GM19240 (cell line): ENCODE measurements at regions not wholly inside any gene's neighbourhood (a gene's known extent, or its start where the extent isn't known, plus 50 kb on each side); places are given as distances from the start of the nearest gene placed in this dataset.

Experiments
- DNase-seq: peaks from one replicate; pipeline ENCODE4 v3.0.0; 2011; ENCODE audit warnings: low spot score; ENCODE audit not compliant: insufficient read length

GRCh38 chr6:156725712-156726111, 51.5 kb upstream of the ARID1B start:
- DNase-seq: no peak

- no peak for DNase-seq
These were observed 56.2 kb upstream of the ARID1B start for GRCh38 chr6:156720691-156721685.

GRCh38 chr6:156719720-156720563, 57.2 kb upstream of the ARID1B start:
- DNase-seq: no peak

- no peak for DNase-seq
These were observed 57.8 kb upstream of the ARID1B start for GRCh38 chr6:156719395-156719719.

GRCh38 chr6:156718647-156719394, 58.4 kb upstream of the ARID1B start:
- no peak for DNase-seq

- DNase-seq: no peak
These were observed 59.6 kb upstream of the ARID1B start for GRCh38 chr6:156717542-156717941.

- DNase-seq: no peak
These were observed 61.3 kb upstream of the ARID1B start for GRCh38 chr6:156715839-156716238.

- no peak for DNase-seq
These were observed 63.6 kb upstream of the ARID1B start for GRCh38 chr6:156713548-156713947.

- no peak for DNase-seq
These were observed 66.7 kb upstream of the ARID1B start for GRCh38 chr6:156710479-156710878.

GRCh38 chr6:156707818-156708217, 69.4 kb upstream of the ARID1B start:
- no peak for DNase-seq

GRCh38 chr6:156703719-156704118, 73.5 kb upstream of the ARID1B start:
- no peak for DNase-seq

GRCh38 chr6:156701966-156702365, 75.2 kb upstream of the ARID1B start:
- DNase-seq: no peak

- no peak for DNase-seq
These were observed 76.6 kb upstream of the ARID1B start for GRCh38 chr6:156700440-156701057.

- DNase-seq: no peak
These were observed 77.2 kb upstream of the ARID1B start for GRCh38 chr6:156699935-156700334.

- no peak for DNase-seq
These were observed 78.2 kb upstream of the ARID1B start for GRCh38 chr6:156699017-156699421.

- DNase-seq: no peak
These were observed 78.8 kb upstream of the ARID1B start for GRCh38 chr6:156698239-156699016.

- DNase-seq: no peak
These were observed 79.8 kb upstream of the ARID1B start for GRCh38 chr6:156697225-156697830.

GRCh38 chr6:156695742-156696141, 81.4 kb upstream of the ARID1B start:
- DNase-seq: no peak

GRCh38 chr6:156694679-156695078, 82.5 kb upstream of the ARID1B start:
- DNase-seq: no peak

- peak; percentile 24 for DNase-seq
These were observed 86.2 kb upstream of the ARID1B start for GRCh38 chr6:156691018-156691417.
